Heart right ventricle (tissue), 16 donors: ENCODE measurements at regions not wholly inside any gene's neighbourhood (a gene's known extent, or its start where the extent isn't known, plus 50 kb on each side); places are given as distances from the start of the nearest gene placed in this dataset.

Experiments used
- ATAC-seq, 8 donors: fragments of 200-7000 bp; cut with Tn5 transposase; one replicate each; pipeline ENCODE4 v1.9.1; 2020; ENCODE audit warnings: mild to moderate bottlenecking in 8 of 8, moderate library complexity in 8 of 8, moderate number of reproducible peaks in 1 of 8
- DNase-seq, 2 donors: peaks; one replicate each; pipeline ENCODE4 v3.0.0-alpha.2; 2020
- H3K27ac ChIP-seq, 10 donors: fragments of 200-600 bp; sonication (generic) in 2 of 10; one replicate each; pipeline versions ENCODE4 v1.5.0 to v1.8.0; 2020 to 2022; ENCODE audit warnings: mild to moderate bottlenecking in 3 of 10
- H3K27me3 ChIP-seq, 7 donors: fragments of 200-600 bp; one replicate each; pipeline ENCODE4 v1.8.0; 2021 to 2022; ENCODE audit warnings: mild to moderate bottlenecking in 2 of 7
- H3K36me3 ChIP-seq, 9 donors: fragments of 200-600 bp; sonication (generic) in 1 of 9; one replicate each; pipeline versions ENCODE4 v1.5.0 to v1.8.0; 2020 to 2022; ENCODE audit warnings: mild to moderate bottlenecking in 2 of 9
- H3K4me1 ChIP-seq, 9 donors: fragments of 200-600 bp; sonication (generic) in 1 of 9; one replicate each; pipeline versions ENCODE4 v1.5.0 to v1.8.0; 2020 to 2022; ENCODE audit warnings: mild to moderate bottlenecking in 4 of 9
- H3K4me3 ChIP-seq, 10 donors: fragments of 200-600 bp; sonication (generic) in 2 of 10; one replicate each; pipeline versions ENCODE4 v1.5.0 to v1.8.0; 2020 to 2022; ENCODE audit warnings: mild to moderate bottlenecking in 7 of 10, moderate library complexity in 2 of 10
- H3K9me3 ChIP-seq, 11 donors: fragments of 200-600 bp in 10 of 11; sonication (generic) in 2 of 11; one replicate each; pipeline versions ENCODE4 v1.5.0 to v1.8.0; 2013 to 2022; ENCODE audit warnings: mild to moderate bottlenecking in 2 of 11, control low read depth in 1 of 11, moderate library complexity in 1 of 11
- WGBS, 2 donors: extraction: QIAGEN DNeasy Blood & Tissue Kit; methylation state at CpG; one replicate each; pipeline ENCODE4 v1.1.7; 2013; ENCODE audit warnings: inconsistent platforms in 1 of 2; 5-methylcytosine and 5-hydroxymethylcytosine counted together
- intact Hi-C, 10 donors: fragments of 100-400 bp; cut with DNase I; formaldehyde crosslinking; loops; one replicate each; pipeline versions ENCODE4 v1.11.1 to v1.14.2; 2022
- TF ChIP-seq, protein P1 (sequence below), 9 donors: fragments of 200-600 bp; sonication (generic) in 2 of 9; IDR thresholded peaks; one replicate each; pipeline versions ENCODE4 v1.5.0 to v1.8.0; 2021 to 2022; ENCODE audit warnings: antibody characterized with exemption in 9 of 9, mild to moderate bottlenecking in 5 of 9, moderate library complexity in 1 of 9
- donor health status: Arrhythmogenic right ventricular cardiomyopathy.
- donor health status: ischemic (EF 13 %, LVEDD 7.1; RV severe dilation, severe dysfunction).
- donor health status: healthy with polysubstance abuse.
- donor health status: DM: no; HTN: yes; CAD: no.
- donor health status: DM: no; HTN: no; CAD: no.
- donor health status: ischemic (EF 25% LVEDD 6.9; RV normal size, moderate dysfunction).
- donor health status: ischemic (EF 25% LVEDD 5.7; RV mildly dilated, moderate dysfunction).
- donor health status: healthy.
- donor health status: DM: yes; HTN: yes; CAD: no.
- donor health status: Ischemic cardiomyopathy.
- donor health status: ischemic (EF 35%, LVEDD 5.7; RV mildly dilated, moderate dysfunction).
- donor health status: nonischemic (EF 11% LVEDD 7.7; RV severe dilation, severe dysfunction).
- donor health status: DM: yes; HTN: yes; CAD: no.
- donor health status: PGD.
- donor health status: ischemic (EF 29% LVEDD 5.4; RV normal size, mild dysfunction).
- donor health status: nonischemic (EF 23%, LVEDD 6.1; RV moderate dilation, normal function).

DNA sequence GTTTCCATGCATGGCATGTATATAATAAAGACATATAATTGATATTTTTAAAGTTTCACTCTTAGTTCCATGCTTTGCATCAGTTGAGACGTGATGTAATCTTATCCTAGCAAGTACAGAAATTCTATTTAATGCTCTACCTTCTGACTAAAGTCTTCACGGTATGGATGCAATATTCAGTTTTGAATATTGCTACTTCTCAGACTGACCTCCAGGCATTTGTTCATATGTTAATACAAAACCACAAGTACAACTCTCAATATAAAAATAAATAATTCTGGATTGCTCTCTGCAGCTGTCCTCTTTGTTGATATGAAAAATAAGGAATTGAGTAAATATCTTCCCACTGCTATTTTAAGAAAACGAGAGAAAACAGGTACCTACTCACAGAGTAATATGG, 309.8 kb upstream of the HAND2 start:
- TF ChIP-seq, protein P1, sequence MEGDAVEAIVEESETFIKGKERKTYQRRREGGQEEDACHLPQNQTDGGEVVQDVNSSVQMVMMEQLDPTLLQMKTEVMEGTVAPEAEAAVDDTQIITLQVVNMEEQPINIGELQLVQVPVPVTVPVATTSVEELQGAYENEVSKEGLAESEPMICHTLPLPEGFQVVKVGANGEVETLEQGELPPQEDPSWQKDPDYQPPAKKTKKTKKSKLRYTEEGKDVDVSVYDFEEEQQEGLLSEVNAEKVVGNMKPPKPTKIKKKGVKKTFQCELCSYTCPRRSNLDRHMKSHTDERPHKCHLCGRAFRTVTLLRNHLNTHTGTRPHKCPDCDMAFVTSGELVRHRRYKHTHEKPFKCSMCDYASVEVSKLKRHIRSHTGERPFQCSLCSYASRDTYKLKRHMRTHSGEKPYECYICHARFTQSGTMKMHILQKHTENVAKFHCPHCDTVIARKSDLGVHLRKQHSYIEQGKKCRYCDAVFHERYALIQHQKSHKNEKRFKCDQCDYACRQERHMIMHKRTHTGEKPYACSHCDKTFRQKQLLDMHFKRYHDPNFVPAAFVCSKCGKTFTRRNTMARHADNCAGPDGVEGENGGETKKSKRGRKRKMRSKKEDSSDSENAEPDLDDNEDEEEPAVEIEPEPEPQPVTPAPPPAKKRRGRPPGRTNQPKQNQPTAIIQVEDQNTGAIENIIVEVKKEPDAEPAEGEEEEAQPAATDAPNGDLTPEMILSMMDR (IDR thresholded peaks at IDR 0.05) = no peak
- WGBS, 2 donors = 82 to 88% methylated on average over 3 of the region's 3 CpGs
- H3K36me3 ChIP-seq = no peaks in the 10 kb centered on the region
- no peak for ATAC-seq
- intact Hi-C loops = no loop called here
- H3K4me1 ChIP-seq = peaks cover 0 to 4% (median 0%) of the 10 kb centered on the region in 9 donors
- no peaks in the 10 kb centered on the region for H3K27me3 ChIP-seq
- no peak overlapping the region for H3K4me3 ChIP-seq
- DNase-seq = no peak
- peaks cover 0 to 17% (median 0%) of the 10 kb centered on the region in 11 donors for H3K9me3 ChIP-seq
- no peak overlapping the region for H3K27ac ChIP-seq

DNA sequence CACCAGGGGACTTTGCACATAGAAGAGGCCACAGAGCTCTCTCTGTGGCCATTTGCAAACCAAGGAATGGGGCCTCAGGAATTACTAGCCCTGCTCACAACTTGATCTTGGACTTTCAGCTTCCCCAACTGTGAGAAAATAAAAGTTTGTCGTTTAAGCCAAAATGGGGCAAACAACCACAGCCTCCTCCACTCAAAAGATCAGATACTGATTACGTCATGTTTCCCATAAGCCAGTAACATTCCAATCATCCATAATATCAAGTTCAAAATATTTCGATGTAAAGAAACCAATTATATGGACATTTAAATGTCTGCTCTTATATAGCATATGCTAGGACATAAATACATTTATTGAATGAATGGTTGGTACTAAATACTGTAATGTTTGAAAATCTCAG, 307.5 kb upstream of the HAND2 start:
- intact Hi-C loops = no loop called here
- WGBS, 2 donors = 85 to 91% methylated on average over 3 of the region's 3 CpGs
- Histone ChIP-seq H3K36me3 (no peaks in the 10 kb centered on the region), H3K9me3 (peaks cover 0 to 9% (median 0%) of the 10 kb centered on the region in 11 donors), H3K27me3 (no peaks in the 10 kb centered on the region), H3K4me1 (peaks cover 0 to 7% (median 0%) of the 10 kb centered on the region in 9 donors), H3K4me3 (no peak overlapping the region), H3K27ac (no peak overlapping the region)
- TF ChIP-seq, protein P1 (IDR thresholded peaks at IDR 0.05) = no peak
- ATAC-seq = no peak
- DNase-seq = no peak

DNA sequence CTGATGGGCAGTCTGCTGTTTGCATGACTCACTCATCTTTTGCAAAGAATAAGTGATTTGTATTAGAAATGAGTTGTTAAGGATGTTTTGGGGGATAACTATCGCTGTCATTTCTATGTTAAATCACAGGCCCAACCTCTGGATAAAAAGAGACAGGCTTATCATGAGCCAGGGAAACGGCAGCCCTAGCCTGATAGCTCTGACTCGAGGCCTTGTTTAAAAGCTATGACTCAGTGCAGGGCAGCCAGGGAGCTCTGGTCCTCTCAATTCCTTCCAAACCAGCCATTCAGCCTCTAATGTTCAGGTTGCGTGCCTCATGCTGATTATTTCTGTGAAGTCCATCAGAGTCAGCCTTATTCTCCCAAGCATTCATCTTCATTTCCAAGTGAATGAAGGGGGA, 305.9 kb upstream of the HAND2 start:
- intact Hi-C loops = no loop called here
- WGBS, 2 donors = 17 to 18% methylated on average over 4 of the region's 4 CpGs

DNA sequence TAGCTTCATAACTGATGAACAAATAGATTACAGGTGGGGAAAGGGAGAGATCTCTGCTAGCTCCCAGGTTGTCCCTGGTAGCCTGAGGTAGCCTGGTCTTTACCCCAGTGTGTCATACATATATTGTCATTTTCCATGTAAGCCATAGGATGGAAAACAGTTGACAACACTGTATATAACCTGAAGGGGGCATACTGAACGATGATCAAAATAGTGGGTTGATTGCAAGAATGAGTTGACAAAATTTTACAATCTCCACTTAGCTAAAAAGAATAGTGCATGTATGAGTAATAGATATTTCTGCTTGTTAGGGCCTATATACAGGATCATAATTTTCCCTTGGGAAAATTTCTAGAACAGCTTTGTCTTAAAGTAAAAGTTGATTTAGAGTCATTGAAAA, 304.1 kb upstream of the HAND2 start:
- ATAC-seq (no peak), DNase-seq (no peak)
- TF ChIP-seq, protein P1 (IDR thresholded peaks at IDR 0.05) = no peak
- H3K9me3 ChIP-seq = peaks cover 0 to 4% (median 0%) of the 10 kb centered on the region in 11 donors
- no peaks in the 10 kb centered on the region for H3K36me3 ChIP-seq
- intact Hi-C loops = no loop called here
- peaks cover 0 to 7% (median 0%) of the 10 kb centered on the region in 9 donors for H3K4me1 ChIP-seq
- 74 to 79% methylated on average over 1 of the region's 1 CpG for WGBS, 2 donors
- no peaks in the 10 kb centered on the region for H3K27me3 ChIP-seq
- no peak overlapping the region for H3K4me3 ChIP-seq
- no peak overlapping the region for H3K27ac ChIP-seq

More for the DNA sequence above, 305.9 kb upstream of the HAND2 start:
- Histone ChIP-seq H3K9me3 (peaks cover 0 to 4% (median 0%) of the 10 kb centered on the region in 11 donors), H3K4me1 (peaks cover 0 to 7% (median 0%) of the 10 kb centered on the region in 9 donors), H3K27ac (peak overlapping the region in 2 of 10 donors; percentile 9 to 51), H3K4me3 (no peak overlapping the region), H3K27me3 (no peaks in the 10 kb centered on the region), H3K36me3 (no peaks in the 10 kb centered on the region)
- DNase-seq (peak in 1 of 2 donors; percentile 36), ATAC-seq (peak in 7 of 8 donors; percentile 47 to 96 (median 78))
- TF ChIP-seq, protein P1 (IDR thresholded peaks at IDR 0.05) = no peak
